NCI-H345 treated with DMSO at 0.1 percent for 48 hours (cell line): ENCODE measurements at regions not wholly inside any gene's neighbourhood (a gene's known extent, or its start where the extent isn't known, plus 50 kb on each side); places are given as distances from the start of the nearest gene placed in this dataset.
"Not testable (repeated sequence)": the region's sequence is repeated elsewhere in the genome, so short reads cannot be mapped to it uniquely, and the experiment has no call there.

Experiments
- DNase-seq: peaks from one replicate; lab custom pipeline; 2025; ENCODE audit not compliant: unreplicated experiment; lab: John Stamatoyannopoulos, UW

GRCh38 chrX:115966920-115967319 lies 203.6 kb upstream of the AGTR2 start:
- no peak for DNase-seq

- DNase-seq = peak; percentile 21
These were observed 201.9 kb upstream of the AGTR2 start for GRCh38 chrX:115968436-115969252.

- DNase-seq = no peak
These were observed 199.8 kb upstream of the AGTR2 start for GRCh38 chrX:115970718-115971117.

GRCh38 chrX:115972717-115973116 lies 197.8 kb upstream of the AGTR2 start:
- DNase-seq = no peak

GRCh38 chrX:115978068-115978467 lies 192.5 kb upstream of the AGTR2 start:
- no peak for DNase-seq

- not testable (repeated sequence) for DNase-seq
These were observed 187.4 kb upstream of the AGTR2 start for GRCh38 chrX:115983148-115983547.

GRCh38 chrX:115987464-115987863 lies 183.1 kb upstream of the AGTR2 start:
- not testable (repeated sequence) for DNase-seq

GRCh38 chrX:115988825-115989224 lies 181.7 kb upstream of the AGTR2 start:
- no peak for DNase-seq

GRCh38 chrX:115989686-115990085 lies 180.9 kb upstream of the AGTR2 start:
- DNase-seq = no peak

GRCh38 chrX:116009346-116009745 lies 161.2 kb upstream of the AGTR2 start:
- DNase-seq = no peak

- DNase-seq = no peak
These were observed 160.5 kb upstream of the AGTR2 start for GRCh38 chrX:116009861-116010710.

- no peak for DNase-seq
These were observed 159.6 kb upstream of the AGTR2 start for GRCh38 chrX:116010939-116011338.

GRCh38 chrX:116031331-116031730 lies 139.2 kb upstream of the AGTR2 start:
- DNase-seq = no peak
